ENCODE measurements at regions not wholly inside any gene's neighbourhood (a gene's known extent, or its start where the extent isn't known, plus 50 kb on each side); places are given as distances from the start of the nearest gene placed in this dataset.

- TF ChIP-seq CTCF (IDR thresholded peaks at IDR 0.05), result no peak
- TF ChIP-seq POLR2A (IDR thresholded peaks at IDR 0.05), result no peak
These were observed 214.8 kb downstream of the SPATA18 start for GRCh38 chr4:52265781-52266525.
